Activated CD4-positive, alpha-beta T cell treated with anti-CD3 and anti-CD28 coated beads, Interleukin-2, Interleukin-4, amounts not matched to agents 100 ng/mL and 50 ng/mL, durations not matched to agents 16 hours and 8 hours (primary cell): ENCODE measurements at regions not wholly inside any gene's neighbourhood (a gene's known extent, or its start where the extent isn't known, plus 50 kb on each side); places are given as distances from the start of the nearest gene placed in this dataset.

Source experiments
- DNase-seq: peaks from one replicate; pipeline ENCODE4 v3.0.0-alpha.2; 2020; ENCODE audit warnings: low spot score

DNA sequence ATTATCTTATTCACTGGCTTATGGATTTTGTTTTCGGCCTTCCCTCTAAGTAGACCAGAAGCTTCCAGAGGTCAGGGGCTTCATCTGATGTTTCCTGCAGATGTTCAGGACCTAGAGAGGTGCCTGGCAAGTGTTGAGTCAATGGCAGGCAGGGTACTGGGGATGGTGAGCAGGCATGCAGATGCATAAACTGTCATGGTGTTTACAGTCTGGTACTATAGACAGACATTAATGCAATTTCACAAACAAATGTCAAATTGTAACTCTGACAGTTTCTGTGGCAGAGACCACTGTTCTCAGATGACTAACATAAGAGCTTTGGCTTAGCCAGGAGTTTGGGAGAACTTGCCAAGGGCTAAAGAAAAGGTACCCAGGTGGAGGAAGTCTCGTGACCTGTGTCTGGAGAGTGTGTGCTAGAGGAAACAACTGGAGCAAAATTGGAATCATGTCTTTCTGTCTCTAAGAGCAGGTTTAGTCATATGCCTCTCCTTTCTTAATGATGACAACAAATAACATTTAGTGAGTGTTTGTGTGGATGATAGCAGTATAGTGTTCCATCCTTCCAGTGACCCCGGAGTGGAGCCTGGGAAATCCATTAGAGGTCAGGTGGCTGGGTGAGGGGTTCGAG lies 53.7 kb upstream of the TRAK1 start:
- no peak for DNase-seq

GRCh38 chr3:42036483-42036823 lies 54.7 kb upstream of the TRAK1 start:
- no peak for DNase-seq

DNA sequence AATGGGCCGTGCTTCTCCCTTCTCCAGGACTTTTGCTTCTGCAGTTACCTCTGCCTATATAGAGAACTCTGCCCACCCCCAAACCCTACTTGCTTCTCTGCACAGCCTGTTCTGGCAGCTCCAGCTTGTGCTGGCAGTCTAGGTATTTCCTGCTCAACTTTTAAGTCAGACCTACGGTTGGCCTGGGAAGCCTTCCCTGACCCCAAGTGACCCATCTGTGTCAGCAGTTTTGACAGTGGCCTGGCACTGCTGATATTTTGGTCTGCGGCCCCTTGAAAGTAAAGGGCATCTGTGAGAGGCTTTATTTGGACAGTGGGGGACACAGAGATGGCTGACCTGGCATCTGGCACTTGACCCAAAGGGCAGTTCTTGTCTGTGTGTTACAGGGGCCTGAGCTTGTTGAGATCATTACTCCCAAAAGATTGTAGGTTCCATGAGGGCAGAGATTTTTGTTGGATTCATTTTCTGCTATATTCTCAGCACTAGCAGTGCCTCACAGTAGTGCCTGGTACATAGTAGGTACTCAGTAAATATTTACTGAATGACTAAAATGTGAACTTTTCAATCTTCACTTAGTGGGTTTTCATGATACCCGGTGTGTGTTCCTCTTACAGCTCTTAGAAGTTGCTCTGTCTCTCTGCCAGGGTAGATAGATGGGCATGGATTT lies 55.2 kb upstream of the TRAK1 start:
- DNase-seq, result no peak

- DNase-seq, result no peak
These were observed 56.1 kb upstream of the TRAK1 start for GRCh38 chr3:42035007-42035406.

- no peak for DNase-seq
These were observed 57.4 kb upstream of the TRAK1 start for GRCh38 chr3:42033741-42034140.

DNA sequence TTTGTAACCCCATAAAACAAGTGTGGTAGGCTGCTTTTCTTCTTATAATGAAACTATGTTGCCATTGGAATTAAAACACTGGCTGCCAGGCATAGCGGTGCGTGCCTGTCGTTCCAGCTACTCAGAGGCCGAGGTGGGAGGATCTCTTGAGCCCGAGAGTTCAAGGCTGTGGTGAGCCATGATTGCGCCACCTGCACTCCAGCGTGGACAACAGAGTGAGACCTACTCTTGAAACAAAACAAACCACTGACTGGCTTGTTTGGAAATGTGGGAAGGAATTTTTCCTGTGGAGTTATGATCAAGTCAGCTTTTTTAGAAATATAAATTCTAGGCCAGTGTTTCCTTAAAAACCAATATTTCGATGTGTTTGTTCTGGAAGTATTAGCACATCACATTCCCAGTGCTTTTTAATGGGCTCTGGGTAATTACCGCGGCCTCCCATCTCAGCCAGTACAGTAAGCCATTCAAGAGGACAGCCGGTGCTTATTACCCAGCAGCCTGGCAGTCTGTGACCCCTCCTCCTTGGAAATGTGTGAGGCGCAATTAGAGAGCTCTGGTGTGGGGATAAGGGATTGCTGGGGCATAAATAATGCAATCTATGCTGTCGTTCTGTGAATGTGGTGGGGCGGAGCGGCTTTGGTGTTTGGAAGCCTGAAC lies 58.3 kb upstream of the TRAK1 start:
- no peak for DNase-seq

GRCh38 chr3:42031808-42032480 lies 59.2 kb upstream of the TRAK1 start:
- no peak for DNase-seq

DNA sequence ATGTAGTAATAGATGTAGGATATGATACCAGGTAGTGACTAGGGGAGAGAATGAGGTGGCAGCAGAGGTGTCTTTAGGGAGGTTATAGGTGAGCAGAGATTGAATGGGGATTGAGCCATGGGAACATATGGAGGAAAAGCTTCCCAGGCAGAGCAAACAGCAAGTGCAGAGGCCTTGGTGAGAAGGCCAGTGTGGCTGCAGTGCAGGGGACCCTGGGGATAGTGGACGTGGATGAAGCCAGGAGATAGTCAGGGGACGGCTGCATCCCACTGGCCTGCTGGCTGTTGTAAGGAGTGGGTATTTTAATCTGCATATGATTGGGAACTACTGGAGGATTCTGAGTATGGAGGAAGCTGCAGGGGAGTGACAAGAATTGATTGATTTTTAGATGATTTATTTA lies 62.7 kb upstream of the TRAK1 start:
- no peak for DNase-seq

DNA sequence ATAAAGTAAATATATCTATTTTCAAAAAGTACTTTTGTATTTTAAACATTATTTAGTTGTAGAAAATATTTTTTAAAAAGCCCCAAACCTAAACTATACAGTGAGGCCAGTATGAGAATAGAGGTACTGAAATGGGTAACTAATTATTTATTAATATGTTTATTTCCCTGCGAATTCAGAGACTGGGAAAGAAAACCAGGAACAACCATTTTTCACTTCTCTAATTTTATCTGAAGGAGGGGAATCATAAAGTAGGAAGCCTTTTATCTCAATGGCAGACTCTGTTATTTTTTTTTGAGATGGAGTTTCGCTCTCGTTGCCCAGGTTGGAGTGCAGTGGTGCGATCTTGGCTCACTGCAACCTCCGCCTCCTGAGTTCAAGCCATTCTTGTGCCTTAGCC lies 63.6 kb upstream of the TRAK1 start:
- no peak for DNase-seq

DNA sequence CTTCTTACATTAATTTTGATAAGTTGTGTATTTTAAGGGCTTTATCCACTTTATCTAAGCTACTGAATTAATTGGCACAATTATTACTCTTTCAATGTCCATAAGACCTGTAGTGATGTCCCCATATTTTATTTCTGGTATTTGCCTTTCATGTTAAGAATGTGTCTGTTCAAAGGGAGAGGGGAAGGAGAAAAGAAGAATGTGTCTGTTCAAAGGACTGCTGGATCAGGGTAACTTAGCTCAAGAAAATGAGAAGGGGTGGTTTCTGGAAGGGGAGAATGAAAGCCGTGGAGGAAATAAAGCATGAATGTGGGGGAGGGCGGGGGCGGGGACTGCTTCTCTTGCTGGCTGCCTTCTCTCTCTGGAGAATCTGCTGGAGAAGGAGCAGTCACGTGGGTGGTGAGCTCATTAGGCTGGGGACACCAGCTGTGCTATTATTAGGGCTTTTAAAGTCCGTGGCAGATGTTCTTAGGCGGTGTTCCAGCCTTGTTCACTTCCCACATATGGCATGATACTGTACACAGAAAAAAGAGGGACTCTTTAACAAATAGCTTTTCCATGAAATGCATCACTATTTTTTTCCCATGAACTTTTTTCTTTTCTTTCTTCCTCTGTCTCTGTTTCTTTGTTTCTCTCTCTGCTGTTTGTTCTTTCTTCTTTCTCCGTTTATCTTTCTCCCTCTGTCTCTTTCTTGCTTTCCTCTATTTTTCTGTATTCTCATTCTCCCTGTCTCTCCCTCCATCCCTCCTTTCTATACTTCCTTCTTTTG lies 63.7 kb upstream of the ULK4 start:
- no peak for DNase-seq

- no peak for DNase-seq
These were observed 62.9 kb upstream of the ULK4 start for GRCh38 chr3:42024591-42025351.

DNA sequence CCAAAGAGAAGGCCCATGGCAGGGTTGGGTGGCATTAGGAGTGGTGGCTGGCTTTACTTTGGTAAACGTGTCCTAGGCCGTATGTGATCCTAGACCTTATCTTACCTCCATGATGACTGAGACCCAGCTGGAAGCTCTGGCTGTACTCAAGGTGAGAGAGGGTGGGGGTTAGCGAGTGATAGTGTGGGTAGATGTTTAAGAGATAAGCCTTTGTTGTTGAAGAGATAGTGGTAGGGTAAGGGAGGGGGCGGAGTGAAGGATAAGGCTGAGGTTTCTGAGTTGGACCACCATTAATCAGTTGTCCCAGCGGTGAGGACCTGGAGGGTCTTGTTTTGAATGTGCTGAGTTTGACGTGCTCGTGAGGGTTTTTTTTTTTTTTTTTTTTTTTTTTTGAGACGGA lies 61.5 kb upstream of the ULK4 start:
- DNase-seq, result peak; percentile 41

DNA sequence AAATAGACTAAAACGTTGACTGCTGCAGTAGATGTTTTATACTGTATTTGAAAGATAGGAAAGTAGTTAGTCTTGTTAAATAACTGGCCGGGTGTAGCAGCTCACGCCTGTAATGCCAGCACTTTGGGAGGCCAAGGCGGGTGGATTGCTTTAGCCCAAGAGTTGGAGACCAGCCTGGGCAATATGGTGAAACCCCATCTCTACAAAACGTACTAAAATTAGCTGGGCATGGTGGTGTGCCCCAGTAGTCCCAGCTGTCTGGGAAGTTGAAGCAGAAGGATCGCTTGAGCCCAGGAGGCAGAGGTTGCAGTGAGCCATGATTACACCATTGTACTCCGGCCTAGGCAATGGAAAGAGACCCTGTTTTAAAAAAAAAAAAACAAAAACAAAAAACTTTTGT lies 60.5 kb upstream of the ULK4 start:
- no peak for DNase-seq

- DNase-seq, result peak; percentile 26
These were observed 58.9 kb upstream of the ULK4 start for GRCh38 chr3:42020684-42021307.

GRCh38 chr3:42019953-42020260 lies 58.0 kb upstream of the ULK4 start:
- DNase-seq, result no peak

DNA sequence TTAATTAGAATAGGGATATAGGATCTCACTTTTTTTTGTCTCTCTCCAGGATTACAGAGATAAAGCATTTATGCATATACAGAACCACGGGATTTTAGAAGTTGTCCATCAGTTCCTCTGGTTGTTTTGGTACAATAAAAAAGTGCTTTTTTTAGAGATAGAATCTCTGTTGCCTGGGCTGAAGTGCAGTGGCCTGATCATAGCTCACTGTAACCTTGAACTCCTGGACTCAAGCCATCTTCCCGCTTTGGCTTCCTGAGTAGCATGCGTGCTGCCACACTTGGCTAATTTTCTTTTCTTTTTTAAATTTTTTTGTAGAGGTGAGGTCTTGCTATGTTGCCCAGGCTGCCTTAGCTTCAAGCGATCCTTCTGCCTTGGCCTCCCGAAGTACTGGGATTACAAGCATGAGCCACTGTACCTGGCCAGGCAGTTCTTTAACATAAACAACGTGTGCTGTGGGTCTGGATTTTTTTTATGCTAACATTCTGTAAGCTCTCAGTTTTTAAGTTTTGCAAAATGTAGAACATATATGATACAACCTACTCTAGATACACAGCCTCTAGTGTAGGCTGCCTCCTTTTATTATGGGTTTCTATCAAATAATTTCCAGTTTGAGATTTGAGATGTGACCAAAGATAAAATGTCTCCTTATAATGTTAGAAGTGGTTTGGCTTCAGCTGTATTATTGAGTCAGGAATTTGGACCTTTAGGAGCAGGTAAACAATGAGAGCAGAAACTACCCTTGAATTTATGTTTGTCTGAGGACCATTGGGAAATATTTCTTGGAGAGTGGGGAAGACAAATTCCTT lies 57.4 kb upstream of the ULK4 start:
- DNase-seq, result no peak

DNA sequence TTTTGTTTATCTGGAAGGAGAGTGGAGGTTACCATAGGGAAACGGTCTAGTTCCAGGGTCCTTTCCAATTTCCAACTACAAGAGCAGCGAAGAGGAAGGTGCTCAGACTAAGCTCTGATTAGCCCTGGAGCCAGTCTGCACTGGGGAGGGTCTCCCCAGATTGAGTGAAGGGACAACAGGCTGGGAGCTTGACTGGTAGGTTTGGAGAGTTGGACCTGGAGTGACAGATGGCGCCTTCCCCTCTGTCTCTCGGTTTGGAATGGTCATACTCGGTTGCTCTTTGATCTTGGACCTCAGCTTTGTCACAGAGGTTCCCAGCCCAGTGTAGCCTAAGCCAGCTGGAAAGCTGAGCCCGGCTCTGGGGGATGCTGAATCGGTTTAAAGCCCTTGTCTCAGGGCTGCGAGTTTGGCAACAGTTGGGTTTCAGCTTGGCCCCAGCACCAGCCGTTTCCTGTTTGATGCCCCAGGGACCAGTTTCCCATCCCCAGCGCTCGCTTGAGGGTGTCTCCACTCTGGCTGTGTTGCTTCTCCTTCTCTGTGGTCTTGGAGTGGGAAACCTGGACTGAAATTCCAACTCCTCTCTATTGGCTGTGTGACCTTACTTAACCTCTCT lies 53.1 kb upstream of the ULK4 start:
- no peak for DNase-seq

- DNase-seq, result peak; percentile 22
These were observed 52.6 kb upstream of the ULK4 start for GRCh38 chr3:42014458-42014920.

DNA sequence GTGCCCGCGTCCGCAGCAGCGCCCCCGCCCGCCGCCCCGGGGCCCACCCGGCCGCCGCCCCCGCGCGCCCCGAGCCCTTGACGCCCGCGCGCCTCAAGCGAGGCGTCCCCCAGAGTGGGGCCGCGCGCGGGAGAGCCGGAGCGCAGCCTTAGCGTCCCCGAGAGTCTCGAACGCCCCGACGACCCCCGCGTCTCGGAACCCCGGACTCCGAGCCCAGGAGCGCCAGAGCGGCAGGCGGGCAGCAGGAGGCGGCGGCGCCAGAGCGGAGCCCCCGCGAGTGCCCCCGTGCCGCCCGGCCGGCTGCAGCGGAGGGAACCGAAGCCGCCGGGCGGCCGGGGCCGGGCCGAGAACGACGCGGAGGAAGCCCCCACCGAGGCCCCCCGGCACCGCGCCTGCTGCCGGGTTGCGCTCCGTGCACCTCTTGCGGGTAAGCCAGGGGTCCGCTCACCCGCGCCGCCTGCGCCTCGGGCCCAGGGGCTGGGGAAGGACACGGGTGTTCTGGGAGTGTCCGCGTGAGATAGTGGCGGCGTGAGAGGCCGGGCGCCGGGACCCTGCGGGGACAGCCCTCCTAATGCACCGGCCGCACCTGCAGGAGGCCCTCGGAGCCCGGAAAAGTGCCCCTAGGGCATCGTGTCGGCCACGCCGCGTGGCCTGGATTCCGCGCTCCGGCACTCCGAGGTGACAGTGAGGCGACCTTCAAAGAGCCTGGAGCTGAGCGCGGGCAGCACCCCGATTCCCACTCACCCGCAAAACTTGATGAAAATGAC lies 52.0 kb upstream of the ULK4 start:
- DNase-seq, result peak; percentile 39
